Caki2 (cell line): ENCODE measurements at regions not wholly inside any gene's neighbourhood (a gene's known extent, or its start where the extent isn't known, plus 50 kb on each side); places are given as distances from the start of the nearest gene placed in this dataset.

Experiments used
- DNase-seq: peaks from one replicate; pipeline ENCODE4 v3.0.0-alpha.2; 2015; ENCODE audit warnings: low read depth
- in situ Hi-C: cut with HindIII; loops from 2 replicates; pipeline ENCODE4 v1.10.0; 2016; ENCODE audit warnings: low sequenced_read_pairs, low pct_unique_long_range_greater_than_20kb, mixed read lengths

DNA sequence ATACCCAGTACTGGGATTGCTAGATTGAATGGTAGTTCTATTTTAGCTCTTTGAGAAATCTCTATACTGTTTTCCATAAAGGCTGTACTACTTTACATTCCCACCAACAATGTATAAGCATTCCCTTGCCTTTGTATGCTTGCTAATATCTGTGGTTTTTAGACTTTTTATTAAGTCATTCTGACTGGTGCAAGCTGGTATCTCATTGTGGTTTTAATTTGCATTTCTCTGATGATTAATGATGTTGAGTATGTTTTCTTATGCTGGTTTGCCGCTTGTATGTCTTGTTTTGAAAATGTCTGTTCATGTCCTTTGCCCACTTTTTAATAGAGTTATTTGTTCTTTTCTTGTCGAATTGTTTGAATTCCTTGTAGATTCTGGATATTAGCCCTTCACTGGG, 512.7 kb upstream of the PAPPA start:
- in situ Hi-C loops = no loop called here
- DNase-seq = peak; percentile 67

DNA sequence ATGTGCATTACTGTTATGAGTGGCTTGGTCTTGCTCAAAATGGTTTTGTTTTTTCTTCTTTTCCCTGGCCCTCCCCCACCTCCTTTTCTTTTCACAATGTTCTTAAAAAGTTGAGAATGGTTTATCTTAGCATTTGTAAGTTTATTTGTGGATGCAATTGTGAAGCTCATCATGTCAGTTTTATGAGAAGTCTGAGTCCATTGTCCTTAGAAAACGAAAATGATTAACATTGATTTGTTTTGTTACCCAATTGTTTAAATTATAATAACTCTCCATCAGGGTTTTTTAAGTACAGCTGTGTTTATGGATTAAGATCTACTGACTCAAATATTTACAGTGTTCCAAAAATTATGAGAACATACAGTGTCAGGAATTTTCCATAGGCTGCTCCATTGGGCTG, 511.3 kb upstream of the PAPPA start:
- in situ Hi-C loops = no loop called here

DNA sequence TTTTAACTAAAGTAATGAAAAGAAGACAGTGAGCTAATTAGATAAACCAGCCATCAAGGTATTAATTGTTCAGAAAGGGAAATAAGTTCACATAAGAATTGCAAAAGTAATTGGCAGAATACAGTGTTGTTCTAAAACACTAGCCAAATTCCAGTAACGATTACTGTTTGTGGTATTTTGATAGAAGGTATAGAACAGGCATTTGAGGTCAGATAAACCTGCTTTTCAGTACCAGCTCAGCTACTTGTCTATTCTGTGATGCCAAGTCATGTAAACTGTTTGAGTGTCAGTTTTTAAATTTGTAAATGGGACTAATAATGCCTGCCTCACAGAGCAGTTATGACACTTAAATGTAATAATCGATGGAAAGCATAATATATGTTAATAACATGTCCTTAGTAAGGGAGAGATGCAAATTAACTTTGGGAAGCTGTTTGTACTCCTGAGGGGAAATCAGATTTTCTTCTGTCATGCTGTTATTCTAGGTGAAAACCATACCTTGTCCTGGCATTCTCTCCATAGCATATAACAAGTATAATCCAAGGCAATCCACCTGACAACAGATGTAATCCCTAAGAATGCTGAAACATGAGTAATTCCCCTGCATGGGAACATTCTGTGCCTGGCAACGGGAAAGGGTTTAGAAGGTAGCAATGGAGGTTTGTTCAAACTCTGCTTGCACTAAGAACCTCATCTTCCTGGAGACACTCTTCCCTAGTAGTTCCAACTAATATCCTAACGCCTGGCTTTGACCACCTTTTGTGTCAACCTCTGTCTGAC, 509.5 kb upstream of the PAPPA start:
- in situ Hi-C loops = no loop called here
- DNase-seq = no peak

More for the DNA sequence above, 511.3 kb upstream of the PAPPA start:
- no peak for DNase-seq

DNA sequence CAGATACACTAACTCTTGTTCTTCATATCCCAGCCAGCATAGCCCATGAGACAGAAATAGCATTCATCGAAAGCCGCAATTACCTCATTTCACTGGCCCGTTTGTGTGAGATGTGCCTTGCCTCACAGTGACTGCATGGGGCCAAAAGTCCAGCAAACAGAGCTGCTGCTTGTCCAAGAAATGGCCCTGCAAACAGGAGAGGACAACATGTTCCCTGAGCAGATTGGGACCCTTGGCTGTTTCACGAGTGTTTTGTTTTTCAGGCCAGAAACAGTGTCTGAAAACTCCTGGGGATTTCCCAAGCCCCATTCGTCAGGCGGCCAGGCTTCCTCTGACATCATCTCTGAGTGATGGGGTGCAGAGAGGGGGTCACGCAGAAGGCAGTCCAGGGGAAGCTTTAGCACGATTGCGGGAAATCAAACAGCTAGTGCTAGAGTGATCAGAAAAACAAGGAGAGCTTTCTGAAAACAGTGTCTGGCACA, 503.6 kb upstream of the PAPPA start:
- in situ Hi-C loops = no loop called here
- no peak for DNase-seq

DNA sequence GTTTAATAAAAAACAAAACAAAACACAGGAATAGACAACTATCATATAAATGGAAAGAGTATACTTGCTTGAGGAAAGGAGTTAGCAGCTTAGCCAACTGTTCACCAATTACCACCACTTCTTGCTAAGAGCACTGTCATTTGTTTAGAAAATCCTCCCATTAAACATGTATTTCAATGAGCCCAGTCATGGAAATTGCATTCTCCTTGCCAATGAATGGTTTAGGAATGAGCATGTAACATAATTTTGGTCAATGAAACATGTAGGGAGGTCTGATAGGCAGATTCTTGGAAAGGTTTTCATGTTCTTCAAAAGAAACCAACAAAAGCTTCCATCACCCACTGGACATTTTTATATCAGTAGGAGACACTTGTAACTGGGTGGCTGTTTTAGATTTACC, 502.8 kb upstream of the PAPPA start:
- DNase-seq = no peak
- in situ Hi-C loops = no loop called here

DNA sequence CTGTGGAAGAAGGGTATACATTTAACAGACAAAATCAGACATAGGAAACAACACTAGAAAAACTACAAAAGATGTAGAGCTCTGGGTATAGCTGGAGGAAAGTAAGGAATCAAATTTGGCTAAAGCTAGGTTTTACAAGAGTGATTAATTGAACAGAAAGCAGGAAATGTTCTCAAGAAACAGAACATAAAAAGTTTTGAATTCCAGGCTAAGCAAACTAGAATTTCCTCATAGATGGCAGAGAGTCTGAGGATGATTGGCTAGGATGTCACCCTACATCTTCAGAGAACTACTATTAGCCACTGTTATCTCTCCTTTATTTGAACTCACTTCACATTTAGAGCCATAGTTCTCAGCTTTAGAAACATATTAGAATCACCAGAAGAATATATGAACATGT, 502.1 kb upstream of the PAPPA start:
- in situ Hi-C loops = no loop called here
- DNase-seq = no peak

DNA sequence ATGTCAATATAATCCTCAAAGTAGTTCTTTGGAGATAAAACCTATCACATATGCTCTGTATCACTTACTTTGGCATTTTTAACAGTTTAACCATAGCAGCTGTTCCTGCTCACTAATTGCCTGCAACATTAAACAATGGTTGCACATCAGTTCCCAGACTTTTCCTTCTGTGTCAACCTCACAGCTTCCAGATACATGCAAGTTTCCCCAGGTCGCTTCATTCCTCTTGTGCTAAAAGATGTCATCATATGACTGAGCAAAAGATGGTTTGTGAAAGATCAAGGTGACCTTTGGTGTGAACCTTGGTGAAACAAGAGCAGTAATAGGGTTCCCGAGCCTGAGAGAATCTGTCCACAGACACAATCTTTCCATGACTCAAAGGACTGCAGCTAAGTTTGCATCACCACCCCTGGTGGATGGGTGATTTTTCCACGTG, 500.4 kb upstream of the PAPPA start:
- in situ Hi-C loops = no loop called here
- DNase-seq = no peak

DNA sequence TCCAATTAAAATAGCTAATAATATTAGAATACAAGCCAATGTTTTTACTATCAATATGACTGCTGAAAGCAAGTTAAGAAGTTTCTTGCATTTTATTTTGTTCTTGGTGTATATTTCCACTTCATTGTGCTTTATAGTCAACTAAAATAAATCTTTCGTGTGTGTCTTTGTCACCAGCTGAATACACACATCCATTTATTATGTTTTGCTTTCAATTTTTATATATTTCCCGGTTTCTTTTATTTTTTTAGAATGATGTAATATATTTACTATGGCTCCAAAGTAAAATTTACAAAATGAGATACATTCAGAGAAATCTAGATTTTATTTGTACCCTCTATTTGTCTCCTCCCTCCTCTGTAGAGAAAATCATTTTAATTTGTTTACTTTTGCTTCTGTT, 495.9 kb upstream of the PAPPA start:
- in situ Hi-C loops = no loop called here
- DNase-seq = no peak

DNA sequence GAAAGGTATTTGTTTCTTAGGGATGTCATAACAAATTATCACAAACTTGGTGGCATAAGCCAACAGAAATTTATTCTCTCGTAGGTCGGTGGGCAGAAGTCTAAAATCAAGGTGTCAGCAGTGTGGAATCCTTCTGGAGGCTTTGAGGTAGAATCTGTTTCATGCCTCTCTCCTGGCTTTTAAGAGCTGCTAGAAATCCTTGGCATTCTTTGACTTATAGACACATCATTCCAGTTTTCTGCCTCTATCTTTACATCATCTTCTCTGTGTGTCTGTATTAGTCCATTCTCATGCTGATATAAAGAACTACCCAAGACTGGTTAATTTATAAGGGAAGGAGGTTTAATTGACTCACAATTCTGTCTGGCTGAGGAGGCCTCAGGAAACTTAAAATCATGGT, 488.1 kb upstream of the PAPPA start:
- DNase-seq = no peak
- in situ Hi-C loops = no loop called here

DNA sequence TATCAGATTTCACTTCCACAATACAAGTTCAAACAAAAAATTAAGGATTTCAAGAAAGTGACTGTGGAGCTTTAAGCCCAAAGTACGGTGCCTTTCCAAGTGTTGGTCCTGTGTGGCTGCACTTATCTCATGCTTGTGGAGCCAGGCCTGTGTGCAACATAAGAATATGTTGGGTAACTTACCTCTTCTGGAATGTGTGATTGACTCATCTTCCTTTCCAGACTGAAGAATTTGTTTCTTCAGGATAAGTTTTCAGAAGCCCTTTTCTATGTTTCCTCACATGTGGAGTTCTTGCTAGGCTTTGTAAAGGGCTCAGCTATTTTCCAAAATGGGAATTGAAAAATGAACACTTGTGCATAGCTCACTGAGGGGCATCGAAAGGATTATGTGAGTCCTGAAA, 485.1 kb upstream of the PAPPA start:
- in situ Hi-C loops = no loop called here

DNA sequence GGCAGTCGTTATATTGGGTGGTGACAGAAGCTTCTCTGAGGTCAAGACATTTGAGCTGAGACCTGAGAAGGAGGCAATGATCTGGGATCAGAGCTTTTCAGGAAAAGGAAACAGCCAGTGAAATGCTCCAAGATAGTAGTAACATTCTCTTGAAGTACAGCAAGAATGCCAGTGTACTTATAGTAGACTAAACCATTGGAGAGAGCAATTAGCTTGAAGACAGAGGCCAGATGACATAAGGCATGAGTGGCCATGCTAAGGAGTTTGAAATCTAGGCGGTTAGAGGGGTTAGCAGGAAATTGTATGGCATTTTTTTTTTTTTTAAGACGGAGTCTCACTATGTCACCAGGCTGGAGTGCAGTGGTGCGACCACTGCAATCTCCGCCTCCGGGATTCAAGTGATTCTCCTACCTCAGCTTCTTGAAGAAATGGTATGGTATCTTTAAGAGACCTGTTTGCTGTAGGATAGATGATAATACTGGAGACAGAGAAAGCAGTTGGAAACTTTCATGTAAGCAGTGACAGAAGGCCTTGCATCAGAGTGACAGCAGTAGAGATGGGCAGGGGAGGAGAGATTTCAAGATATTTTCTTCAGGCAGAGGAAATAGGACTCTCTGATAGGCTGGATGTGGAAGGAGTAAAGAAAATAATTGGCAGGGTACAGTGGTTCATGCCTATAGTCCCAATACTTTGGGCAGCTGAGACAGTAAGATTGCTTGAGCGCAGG, 482.2 kb upstream of the PAPPA start:
- in situ Hi-C loops = no loop called here
- peak; percentile 33 for DNase-seq

More for the DNA sequence above, 485.1 kb upstream of the PAPPA start:
- no peak for DNase-seq

DNA sequence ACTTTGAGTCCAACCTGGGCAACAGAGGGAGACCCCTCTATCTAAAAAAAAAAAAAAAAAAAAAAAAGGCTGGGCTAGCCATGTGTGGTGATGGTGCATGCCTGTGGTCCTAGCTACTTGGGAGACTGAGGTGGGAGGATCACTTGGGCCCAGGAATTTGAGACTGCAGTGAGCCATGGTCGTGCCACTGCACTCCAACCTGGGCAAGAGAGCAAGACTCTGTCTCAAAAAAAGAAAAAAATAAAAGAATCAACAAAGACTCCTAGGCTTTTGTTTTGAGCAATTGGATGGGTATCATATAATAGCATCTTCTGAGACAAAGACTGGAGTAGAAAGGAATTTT, 481.7 kb upstream of the PAPPA start:
- no peak for DNase-seq
- in situ Hi-C loops = no loop called here

DNA sequence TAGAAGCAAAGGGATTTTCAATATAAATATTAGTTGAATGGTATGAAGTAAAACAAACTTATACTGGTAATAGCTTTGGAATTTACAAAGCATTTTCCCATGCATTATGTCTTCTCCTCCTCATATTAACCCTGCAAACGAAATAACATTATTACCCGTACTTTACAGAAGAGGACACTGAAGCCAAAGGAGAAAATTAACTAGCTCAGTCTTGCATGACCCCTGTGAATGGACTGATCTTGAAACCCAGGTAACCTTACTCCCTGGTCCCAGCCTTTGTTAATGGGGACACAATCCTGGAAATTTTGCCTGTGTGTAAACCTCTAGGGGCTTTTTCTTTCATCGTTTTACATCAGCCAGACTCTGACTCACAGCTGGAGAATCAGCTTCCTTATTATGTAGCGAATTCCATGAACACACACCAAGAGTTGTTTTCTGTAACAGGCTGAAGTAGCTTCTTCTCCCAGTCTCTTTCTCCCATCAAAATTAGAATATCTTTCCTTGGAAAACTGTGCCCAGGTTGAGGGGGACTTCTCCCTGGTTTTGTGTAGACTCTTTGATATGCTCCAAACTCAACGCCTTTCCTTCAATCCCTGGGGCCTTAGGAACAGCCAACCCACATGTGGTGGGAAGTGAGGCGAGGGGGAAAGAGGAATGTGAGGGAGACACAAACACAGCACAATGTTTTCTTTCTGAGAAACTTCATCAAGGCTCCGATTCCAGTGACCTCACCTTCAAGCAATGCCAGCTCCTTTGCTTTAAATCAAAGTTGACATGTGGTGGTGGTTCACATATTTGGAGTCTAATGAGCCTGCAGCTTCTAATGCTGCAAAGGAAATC, 480.9 kb upstream of the PAPPA start:
- in situ Hi-C loops = no loop called here

DNA sequence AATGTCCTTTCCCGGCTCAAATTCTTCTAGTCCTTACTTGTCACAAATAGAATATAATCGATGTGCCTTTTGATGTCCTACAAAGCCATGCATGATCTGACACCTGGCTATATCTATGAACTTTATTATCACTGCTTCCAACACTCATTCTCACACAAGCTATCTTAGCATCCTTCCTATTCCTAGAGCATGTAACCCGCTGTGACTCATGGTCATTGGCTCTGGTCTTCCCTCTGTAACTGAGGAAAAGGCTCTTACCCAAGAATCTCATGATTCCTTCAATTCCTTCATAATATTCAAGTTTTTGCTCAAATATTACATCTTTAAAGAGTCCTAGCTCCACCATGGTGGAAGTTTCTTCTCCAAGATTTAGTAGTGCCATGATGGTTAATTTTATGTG, 480.0 kb upstream of the PAPPA start:
- DNase-seq = no peak
- in situ Hi-C loops = no loop called here

More for the DNA sequence above, 480.9 kb upstream of the PAPPA start:
- peak; percentile 97 for DNase-seq

DNA sequence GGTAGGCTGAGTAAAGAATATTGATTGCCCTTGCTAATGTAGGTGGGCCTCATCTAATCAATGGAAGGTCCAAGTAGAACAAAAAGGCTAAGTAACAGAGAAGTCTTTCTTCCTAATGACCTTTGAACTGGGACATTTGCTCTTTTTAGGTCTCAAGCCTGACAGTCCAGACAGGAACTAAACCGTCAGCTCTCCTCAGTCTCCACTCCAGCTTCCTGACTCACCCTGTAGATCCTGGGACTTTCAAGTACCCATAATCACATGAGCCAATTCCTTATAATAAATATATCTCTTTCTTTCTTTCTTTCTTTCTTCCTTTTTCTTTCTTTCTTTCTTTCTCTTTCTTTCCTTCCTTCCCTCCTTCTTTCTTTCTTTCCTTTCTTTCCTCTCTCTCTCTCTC, 479.5 kb upstream of the PAPPA start:
- DNase-seq = no peak
- in situ Hi-C loops = no loop called here

DNA sequence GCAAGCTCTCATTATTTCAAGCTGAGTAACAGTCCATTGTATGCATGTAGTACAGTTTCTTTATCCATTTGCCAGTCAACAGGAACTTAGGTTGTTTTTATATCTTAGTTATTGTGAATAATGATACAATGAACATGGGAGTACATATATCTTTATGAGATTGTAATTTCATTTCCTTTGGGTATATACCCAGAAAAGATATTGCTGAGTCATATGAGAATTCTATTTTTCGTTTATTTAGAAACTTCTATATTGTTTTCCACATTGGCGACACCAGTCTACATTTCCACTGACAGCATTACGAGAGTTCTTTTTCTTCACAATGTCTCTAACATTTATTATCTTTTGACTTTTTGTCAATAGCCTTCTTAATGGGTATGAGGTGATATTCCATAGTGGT, 477.8 kb upstream of the PAPPA start:
- no peak for DNase-seq
- in situ Hi-C loops = no loop called here

DNA sequence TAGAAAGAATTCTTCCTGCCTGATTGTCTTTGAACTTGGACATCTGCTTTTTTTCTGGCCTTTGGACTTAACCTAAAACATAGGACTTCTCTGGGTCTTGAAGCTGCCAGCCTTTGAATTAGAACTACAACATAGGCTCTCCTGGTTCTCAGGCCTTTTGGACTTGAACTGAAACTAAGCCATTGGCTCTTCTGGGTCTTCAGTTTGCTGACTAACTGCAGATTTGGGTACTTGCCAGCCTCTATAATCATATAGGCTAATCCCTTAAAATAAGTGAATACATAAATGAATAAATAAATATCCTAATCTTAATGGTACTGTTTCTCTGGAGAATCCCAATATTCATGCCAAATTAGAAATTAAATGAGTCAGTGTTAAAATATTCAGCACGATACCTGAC, 473.4 kb upstream of the PAPPA start:
- in situ Hi-C loops = no loop called here
- no peak for DNase-seq

DNA sequence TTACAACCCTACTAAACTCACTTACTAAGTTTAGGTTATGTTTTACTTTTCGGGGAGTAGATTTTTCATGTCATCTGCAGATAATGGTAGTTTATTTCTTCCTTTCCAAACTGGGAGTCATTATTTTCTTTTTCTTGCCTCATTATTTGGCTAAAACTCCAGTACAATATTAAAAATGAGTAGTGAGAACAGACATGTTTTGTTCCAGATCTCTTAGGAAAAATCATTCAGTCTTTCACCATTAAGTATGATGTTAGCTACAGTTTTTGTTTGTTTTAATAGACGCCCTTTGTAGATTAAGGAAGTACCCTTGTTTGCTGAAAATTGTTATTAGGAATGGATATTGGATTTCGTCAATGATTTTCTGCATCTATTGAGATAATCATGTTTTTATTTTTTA, 472.0 kb upstream of the PAPPA start:
- in situ Hi-C loops = no loop called here
- no peak for DNase-seq

DNA sequence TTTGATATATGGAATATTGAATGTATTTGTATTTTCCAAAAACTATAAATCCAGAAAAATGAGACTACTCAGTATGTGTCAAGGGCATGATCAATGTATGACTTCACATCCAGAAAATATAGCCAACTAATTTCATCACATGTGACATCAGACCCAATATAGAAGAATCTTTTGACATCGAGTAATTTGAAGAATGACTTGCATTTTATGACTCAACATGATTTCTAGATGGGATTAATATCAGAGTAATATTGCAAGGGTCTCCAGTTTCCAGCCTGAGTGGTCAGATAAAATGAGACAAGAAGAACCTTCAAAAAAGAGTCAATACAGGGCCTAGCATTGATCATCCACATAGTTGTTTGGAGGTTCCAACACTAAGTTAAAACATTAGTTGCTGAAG, 467.5 kb upstream of the PAPPA start:
- in situ Hi-C loops = no loop called here
- no peak for DNase-seq
